ENCODE measurements at regions not wholly inside any gene's neighbourhood (a gene's known extent, or its start where the extent isn't known, plus 50 kb on each side); places are given as distances from the start of the nearest gene placed in this dataset.

DNA sequence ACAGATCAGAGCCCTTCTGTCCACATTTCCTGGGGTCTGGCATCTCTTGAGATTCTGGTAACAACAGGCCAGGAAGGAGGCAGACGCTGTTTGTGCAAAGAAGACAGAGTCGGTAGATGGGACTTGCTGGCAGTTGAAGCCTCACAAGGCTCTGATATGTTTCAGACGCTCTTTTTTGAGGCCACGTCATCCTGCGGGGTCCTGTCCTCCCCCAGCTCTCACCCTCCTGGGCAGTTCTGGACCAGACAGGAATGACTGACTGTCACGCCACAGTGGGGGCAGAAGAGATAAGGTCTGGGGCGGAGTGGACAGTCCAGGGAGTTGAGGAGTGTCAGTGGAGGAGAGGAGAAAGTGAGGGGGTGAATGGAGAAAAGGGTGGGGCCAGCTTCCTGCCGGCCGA is 87.1 kb upstream of the SULF2 start:
- 77% methylated on average over 9 of the region's 9 CpGs for WGBS (ENCODE audit: insufficient coverage, low coverage, low lambda C conversion rate, missing lambda C conversion rate)
- no peaks in the 10 kb centered on the region for H3K36me3 ChIP-seq
- no peak overlapping the region for H3K27ac ChIP-seq
- no peak for ATAC-seq
- no peak overlapping the region for H3K4me3 ChIP-seq
- DNase-seq: no peak
- TF ChIP-seq, protein P1, sequence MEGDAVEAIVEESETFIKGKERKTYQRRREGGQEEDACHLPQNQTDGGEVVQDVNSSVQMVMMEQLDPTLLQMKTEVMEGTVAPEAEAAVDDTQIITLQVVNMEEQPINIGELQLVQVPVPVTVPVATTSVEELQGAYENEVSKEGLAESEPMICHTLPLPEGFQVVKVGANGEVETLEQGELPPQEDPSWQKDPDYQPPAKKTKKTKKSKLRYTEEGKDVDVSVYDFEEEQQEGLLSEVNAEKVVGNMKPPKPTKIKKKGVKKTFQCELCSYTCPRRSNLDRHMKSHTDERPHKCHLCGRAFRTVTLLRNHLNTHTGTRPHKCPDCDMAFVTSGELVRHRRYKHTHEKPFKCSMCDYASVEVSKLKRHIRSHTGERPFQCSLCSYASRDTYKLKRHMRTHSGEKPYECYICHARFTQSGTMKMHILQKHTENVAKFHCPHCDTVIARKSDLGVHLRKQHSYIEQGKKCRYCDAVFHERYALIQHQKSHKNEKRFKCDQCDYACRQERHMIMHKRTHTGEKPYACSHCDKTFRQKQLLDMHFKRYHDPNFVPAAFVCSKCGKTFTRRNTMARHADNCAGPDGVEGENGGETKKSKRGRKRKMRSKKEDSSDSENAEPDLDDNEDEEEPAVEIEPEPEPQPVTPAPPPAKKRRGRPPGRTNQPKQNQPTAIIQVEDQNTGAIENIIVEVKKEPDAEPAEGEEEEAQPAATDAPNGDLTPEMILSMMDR (IDR thresholded peaks at IDR 0.05): no peak
- TF ChIP-seq POLR2A (IDR thresholded peaks at IDR 0.05): no peak
- intact Hi-C loops (cut with DNase I): no loop called here
- no peaks in the 10 kb centered on the region for H3K9me3 ChIP-seq
- no peaks in the 10 kb centered on the region for H3K27me3 ChIP-seq
- H3K4me1 ChIP-seq: no peaks in the 10 kb centered on the region

DNA sequence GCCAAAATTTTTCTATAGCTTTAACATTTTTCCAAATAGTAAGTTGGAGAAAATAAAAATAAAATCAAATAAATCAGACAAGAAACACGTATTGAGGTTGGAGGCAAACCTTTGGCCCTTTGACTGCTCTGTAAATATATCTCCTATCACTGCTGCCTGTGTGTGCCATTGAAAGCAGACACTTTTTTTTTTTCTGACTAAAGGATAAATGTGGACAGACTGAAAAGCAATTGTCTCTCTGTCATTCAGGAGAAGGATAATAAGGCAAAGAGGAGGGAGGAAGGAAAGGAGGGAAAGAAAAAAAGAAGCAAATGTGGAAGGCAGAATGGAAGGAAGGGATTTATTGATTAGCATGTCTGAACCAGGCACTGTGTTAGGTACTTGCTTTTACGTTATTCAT is 85.2 kb upstream of the SULF2 start:
- ATAC-seq (no peak), DNase-seq (no peak)
- TF ChIP-seq, protein P1 (IDR thresholded peaks at IDR 0.05): no peak
- no peak for TF ChIP-seq POLR2A (IDR thresholded peaks at IDR 0.05)
- Histone ChIP-seq H3K27me3 (no peaks in the 10 kb centered on the region), H3K27ac (no peak overlapping the region), H3K36me3 (no peaks in the 10 kb centered on the region), H3K9me3 (no peaks in the 10 kb centered on the region), H3K4me1 (peaks cover 0 to 4% (median 0%) of the 10 kb centered on the region in 4 donors), H3K4me3 (no peak overlapping the region)
- intact Hi-C loops (cut with DNase I): no loop called here
- WGBS (ENCODE audit: insufficient coverage, low coverage, low lambda C conversion rate, missing lambda C conversion rate): 58% methylated on average over 2 of the region's 2 CpGs

DNA sequence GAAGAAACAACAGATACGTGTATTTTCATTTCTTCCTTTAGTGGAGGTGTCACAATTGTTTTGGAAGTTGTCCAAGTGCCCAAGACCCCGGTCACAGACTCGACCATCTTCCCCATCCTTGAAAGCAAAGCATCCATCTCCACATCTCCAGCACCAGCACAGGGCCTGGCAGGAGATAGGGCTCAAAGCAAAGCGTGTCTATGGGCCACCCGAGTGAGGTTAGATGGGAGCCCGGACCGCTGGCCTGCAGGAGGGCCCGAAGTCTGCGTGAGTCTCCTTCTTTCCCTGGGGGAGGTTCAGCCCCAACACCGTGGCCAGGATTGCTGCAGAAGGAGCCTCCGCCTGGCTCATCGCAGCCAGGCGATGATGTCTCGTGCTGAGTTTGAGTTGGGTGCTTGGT is 83.5 kb upstream of the SULF2 start:
- Histone ChIP-seq H3K4me1 (peaks cover 0 to 5% (median 0%) of the 10 kb centered on the region in 4 donors), H3K27me3 (no peaks in the 10 kb centered on the region), H3K36me3 (no peaks in the 10 kb centered on the region), H3K27ac (no peak overlapping the region), H3K4me3 (no peak overlapping the region), H3K9me3 (no peaks in the 10 kb centered on the region)
- WGBS (ENCODE audit: insufficient coverage, low coverage, low lambda C conversion rate, missing lambda C conversion rate): 43% methylated on average over 3 of the region's 14 CpGs
- no peak for TF ChIP-seq POLR2A (IDR thresholded peaks at IDR 0.05)
- TF ChIP-seq, protein P1 (IDR thresholded peaks at IDR 0.05): no peak
- no peak for ATAC-seq
- DNase-seq: no peak
- intact Hi-C loops (cut with DNase I): no loop called here

DNA sequence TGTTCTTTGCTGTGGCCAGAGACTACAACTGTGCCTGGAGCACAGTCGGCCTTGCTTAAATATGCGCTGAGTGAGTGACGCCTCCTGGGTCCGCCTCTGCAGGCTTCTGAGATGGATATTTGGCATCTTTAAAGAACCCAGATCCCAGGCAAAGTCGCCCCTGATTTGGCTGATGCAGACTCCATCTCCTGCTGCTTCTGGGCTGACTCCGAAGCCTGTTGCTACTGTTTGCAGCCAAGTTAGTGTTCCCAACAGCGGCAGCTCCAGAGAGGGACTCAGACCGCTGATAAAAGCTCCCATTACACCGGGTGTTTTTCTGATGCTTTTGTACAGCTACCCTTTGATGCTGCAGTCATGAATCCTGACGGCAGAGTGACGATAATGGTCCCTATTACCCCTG is 83.0 kb upstream of the SULF2 start:
- no peaks in the 10 kb centered on the region for H3K36me3 ChIP-seq
- H3K27me3 ChIP-seq: no peaks in the 10 kb centered on the region
- WGBS (ENCODE audit: insufficient coverage, low coverage, low lambda C conversion rate, missing lambda C conversion rate): 84% methylated on average over 6 of the region's 11 CpGs
- H3K9me3 ChIP-seq: no peaks in the 10 kb centered on the region
- H3K4me1 ChIP-seq: peaks cover 0 to 5% (median 0%) of the 10 kb centered on the region in 4 donors
- DNase-seq (no peak), ATAC-seq (no peak)
- H3K27ac ChIP-seq: no peak overlapping the region
- intact Hi-C loops (cut with DNase I): no loop called here
- no peak for TF ChIP-seq POLR2A (IDR thresholded peaks at IDR 0.05)
- TF ChIP-seq, protein P1 (IDR thresholded peaks at IDR 0.05): no peak
- H3K4me3 ChIP-seq: no peak overlapping the region

DNA sequence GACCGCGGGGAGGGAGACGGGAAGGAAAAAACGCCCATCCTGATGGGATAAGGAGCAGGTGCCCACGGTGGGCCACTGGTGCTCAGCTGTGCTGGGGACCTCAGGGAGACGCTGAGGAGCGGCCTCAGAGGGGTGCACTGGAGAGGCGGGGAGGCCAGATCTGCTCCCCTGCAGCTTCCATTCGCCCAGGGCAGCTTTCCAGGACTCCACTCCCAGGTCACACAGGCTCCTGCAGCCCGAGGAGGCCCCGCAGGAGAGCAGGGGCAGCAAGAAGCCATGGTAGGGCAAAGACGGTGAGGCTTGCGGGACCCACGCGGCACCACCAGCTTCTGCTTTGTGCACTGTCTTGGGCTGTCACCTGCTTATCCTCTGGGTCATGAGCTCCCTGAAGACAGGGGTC is 82.5 kb upstream of the SULF2 start:
- ATAC-seq (peak in 1 of 4 donors; percentile 30), DNase-seq (no peak)

More for the DNA sequence above, 82.5 kb upstream of the SULF2 start:
- no peaks in the 10 kb centered on the region for H3K36me3 ChIP-seq
- no peak overlapping the region for H3K27ac ChIP-seq
- H3K27me3 ChIP-seq: no peaks in the 10 kb centered on the region
- H3K9me3 ChIP-seq: no peaks in the 10 kb centered on the region
- WGBS (ENCODE audit: insufficient coverage, low coverage, low lambda C conversion rate, missing lambda C conversion rate): 91% methylated on average over 6 of the region's 15 CpGs
- intact Hi-C loops (cut with DNase I): no loop called here
- TF ChIP-seq POLR2A (IDR thresholded peaks at IDR 0.05): no peak
- TF ChIP-seq, protein P1 (IDR thresholded peaks at IDR 0.05): no peak
- H3K4me1 ChIP-seq: peaks cover 0 to 5% (median 0%) of the 10 kb centered on the region in 4 donors
- no peak overlapping the region for H3K4me3 ChIP-seq

Measured in right lobe of liver (tissue), 6 donors.